Endothelial cell of umbilical vein (primary cell): ENCODE measurements at regions not wholly inside any gene's neighbourhood (a gene's known extent, or its start where the extent isn't known, plus 50 kb on each side); places are given as distances from the start of the nearest gene placed in this dataset.

Experiments
- BruUV-seq: library from RNA; stranded (reverse); fragments of 400-500 nt; replicated peaks from 2 replicates; lab custom pipeline; 2021; lab: Mats Ljungman, UMichigan
- CTCF ChIA-PET: fragments of 300-600, 350-600 bp; sonication (Branson Sonifier 250); formaldehyde crosslinking; loops from one replicate; lab custom pipeline; 2021; ENCODE audit warnings: antibody characterized with exemption, inconsistent platforms; lab: Charles Lee
- POLR2A ChIA-PET: fragments of 300-600, 350-600 bp; sonication (Branson Sonifier 250); formaldehyde crosslinking; loops from one replicate; lab custom pipeline; 2021; ENCODE audit warnings: antibody characterized with exemption, inconsistent platforms; lab: Charles Lee
- DNase-seq: peaks from one replicate; pipeline ENCODE4 v3.0.0-alpha.2; 2011; ENCODE audit warnings: low read depth, low spot score
- FAIRE-seq: peaks from 2 replicates; lab custom pipeline; 2011; peaks lifted over from hg19 to GRCh38; lab: Jason Lieb, UNC
- H2AFZ ChIP-seq: 2 replicates; pipeline ENCODE4 v1.6.0; 2012; ENCODE audit warnings: low read depth, low read length, control low read depth, inconsistent platforms
- H3K27ac ChIP-seq: 2 replicates; pipeline ENCODE4 v1.5.1; 2011; ENCODE audit warnings: low read depth, mild to moderate bottlenecking, control low read depth, low read length, moderate library complexity; ENCODE audit not compliant: insufficient read depth
- H3K27me3 ChIP-seq, 2 experiments: 2 replicates each; pipeline versions ENCODE4 v1.6.0 to v1.6.1; 2011; ENCODE audit warnings: low read length in 2 of 2, mixed read lengths in 1 of 2; ENCODE audit not compliant: control insufficient read depth in 2 of 2, insufficient read depth in 2 of 2
- H3K36me3 ChIP-seq, 2 experiments: 2 replicates in 1 of 2; 3 replicates in 1 of 2; pipeline ENCODE4 v1.5.1; 2011; ENCODE audit warnings: low read length in 2 of 2, mild to moderate bottlenecking in 1 of 2, moderate library complexity in 1 of 2; ENCODE audit not compliant: control insufficient read depth in 2 of 2, insufficient read depth in 2 of 2; ENCODE audit errors: extremely low read depth in 1 of 2
- H3K4me1 ChIP-seq: 3 replicates; pipeline ENCODE4 v1.5.1; 2011; ENCODE audit warnings: mild to moderate bottlenecking, low read length; ENCODE audit not compliant: control insufficient read depth, insufficient read depth; ENCODE audit errors: extremely low read depth
- H3K4me2 ChIP-seq: 2 replicates; pipeline ENCODE4 v1.6.1; 2011; ENCODE audit warnings: low read length, control low read depth, mixed read lengths; ENCODE audit not compliant: insufficient read depth
- H3K4me3 ChIP-seq, 3 experiments: fragments of 200-600 bp in 1 of 3; sonication (generic), shearing (Covaris generic) in 1 of 3; replicated peaks in 1 of 3; 2 replicates each; pipeline ENCODE4 v1.5.1; 2011 to 2016; ENCODE audit warnings: control low read depth in 3 of 3, low read length in 3 of 3, mild to moderate bottlenecking in 2 of 3, inconsistent platforms in 1 of 3, low read depth in 1 of 3, moderate library complexity in 1 of 3; ENCODE audit not compliant: insufficient read depth in 1 of 3
- H3K79me2 ChIP-seq: 2 replicates; pipeline ENCODE4 v1.6.0; 2012; ENCODE audit warnings: low read length, inconsistent platforms; ENCODE audit not compliant: control insufficient read depth, insufficient read depth
- H3K9ac ChIP-seq: replicated peaks from 2 replicates; pipeline ENCODE3; 2011; ENCODE audit warnings: low read length, control low read depth; ENCODE audit not compliant: insufficient read depth; ENCODE audit errors: extremely low read depth
- H3K9me1 ChIP-seq: replicated peaks from 3 replicates; pipeline ENCODE4 v1.6.0; 2011; ENCODE audit warnings: mild to moderate bottlenecking, low read length; ENCODE audit not compliant: control insufficient read depth, insufficient read depth; ENCODE audit errors: extremely low read depth
- H3K9me3 ChIP-seq: replicated peaks from 2 replicates; pipeline ENCODE4 v1.5.1; 2012; ENCODE audit warnings: low read length, inconsistent platforms; ENCODE audit not compliant: control insufficient read depth, insufficient read depth
- H4K20me1 ChIP-seq: replicated peaks from 2 replicates; pipeline ENCODE3; 2011; ENCODE audit warnings: mild to moderate bottlenecking, low read length; ENCODE audit not compliant: control insufficient read depth, insufficient read depth; ENCODE audit errors: extremely low read depth
- EZH2 ChIP-seq: IDR thresholded peaks from 2 replicates; pipeline ENCODE4 v1.6.1; 2012; ENCODE audit warnings: borderline replicate concordance, low read depth, mild to moderate bottlenecking, moderate library complexity, low read length, inconsistent platforms; ENCODE audit not compliant: severe bottlenecking
- FOS ChIP-seq: IDR thresholded peaks from 2 replicates; pipeline ENCODE4 v1.6.1; 2011; ENCODE audit warnings: mild to moderate bottlenecking, low read length, moderate library complexity, borderline replicate concordance; ENCODE audit not compliant: insufficient read depth
- GATA2 ChIP-seq: IDR thresholded peaks from 2 replicates; pipeline ENCODE4 v1.7.0; 2011; ENCODE audit warnings: low read depth, mild to moderate bottlenecking, moderate library complexity, mixed read lengths, low read length; ENCODE audit not compliant: insufficient read length, insufficient read depth
- MYC ChIP-seq: IDR thresholded peaks from one replicate; pipeline ENCODE4 v1.6.1; 2011; ENCODE audit warnings: mild to moderate bottlenecking, low read depth, low read length
- POLR2AphosphoS5 ChIP-seq: IDR thresholded peaks from 2 replicates; pipeline ENCODE4 v1.6.1; 2012; ENCODE audit warnings: low read depth, mild to moderate bottlenecking, control low read depth, low read length, moderate library complexity; ENCODE audit not compliant: insufficient read depth
- dilution Hi-C: fragments of 300-500 bp; cut with MboI; formaldehyde crosslinking; loops from one replicate; pipeline ENCODE4 v1.15.0; 2019; ENCODE audit warnings: low sequenced_read_pairs; ENCODE audit not compliant: extremely low pct_ligation_motif_present
- intact Hi-C: fragments of 100-400 bp; cut with micrococcal nuclease; formaldehyde crosslinking; loops from one replicate; pipeline ENCODE4 v1.10.0; 2022
- TF ChIP-seq, protein P1 (sequence below), 2 donors: IDR thresholded peaks; 1 replicate in 1 of 2; 2 replicates in 1 of 2; pipeline ENCODE4 v1.5.1; 2011; ENCODE audit warnings: low read length in 2 of 2, mild to moderate bottlenecking in 2 of 2, moderate library complexity in 2 of 2, control low read depth in 1 of 2, inconsistent platforms in 1 of 2, low read depth in 1 of 2; ENCODE audit not compliant: insufficient read depth in 1 of 2; ENCODE audit errors: extremely low read depth in 1 of 2
- TF ChIP-seq, protein P2 (sequence below): IDR thresholded peaks from 2 replicates; pipeline ENCODE4 v1.6.1; 2011; ENCODE audit not compliant: insufficient read depth, insufficient read length

DNA sequence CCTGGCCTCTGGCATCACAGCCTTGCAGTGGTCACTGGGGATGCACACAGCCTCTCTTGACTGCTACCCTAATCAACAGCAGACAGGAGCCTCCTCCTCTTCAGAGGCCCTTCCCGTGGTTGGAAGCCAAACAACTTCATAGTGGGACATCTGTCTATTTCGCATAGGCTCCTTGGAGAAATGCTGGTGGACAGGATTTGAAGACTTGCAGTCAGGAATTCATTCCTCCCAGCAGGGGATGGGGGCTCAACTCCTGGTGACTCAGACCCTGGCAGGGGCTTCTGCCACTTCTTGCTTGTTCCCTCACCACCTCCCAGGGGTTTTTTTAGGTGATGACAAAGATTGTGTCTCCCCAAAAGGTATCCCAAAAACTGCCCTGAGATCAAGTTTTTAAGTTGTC, 191.7 kb upstream of the CAMK1G start:
- Histone ChIP-seq H3K27ac (no peak overlapping the region), H3K9ac (no peak overlapping the region), H3K9me1 (no peaks in the 10 kb centered on the region), H3K4me2 (no peak overlapping the region), H4K20me1 (no peaks in the 10 kb centered on the region), H3K79me2 (no peaks in the 10 kb centered on the region), H3K27me3 (no peaks in the 10 kb centered on the region), H3K36me3 (no peaks in the 10 kb centered on the region), H2AFZ (no peak overlapping the region), H3K4me1 (no peaks in the 10 kb centered on the region), H3K4me3 (no peak overlapping the region), H3K9me3 (no peaks in the 10 kb centered on the region)
- intact Hi-C loops (no loop called here), dilution Hi-C loops (no loop called here)
- DNase-seq = no peak
- POLR2A ChIA-PET = no interaction called here
- BruUV-seq = no TSS peak
- FAIRE-seq = no peak
- TF ChIP-seq EZH2 = no peak
- no peak for TF ChIP-seq FOS
- TF ChIP-seq, protein P1, sequence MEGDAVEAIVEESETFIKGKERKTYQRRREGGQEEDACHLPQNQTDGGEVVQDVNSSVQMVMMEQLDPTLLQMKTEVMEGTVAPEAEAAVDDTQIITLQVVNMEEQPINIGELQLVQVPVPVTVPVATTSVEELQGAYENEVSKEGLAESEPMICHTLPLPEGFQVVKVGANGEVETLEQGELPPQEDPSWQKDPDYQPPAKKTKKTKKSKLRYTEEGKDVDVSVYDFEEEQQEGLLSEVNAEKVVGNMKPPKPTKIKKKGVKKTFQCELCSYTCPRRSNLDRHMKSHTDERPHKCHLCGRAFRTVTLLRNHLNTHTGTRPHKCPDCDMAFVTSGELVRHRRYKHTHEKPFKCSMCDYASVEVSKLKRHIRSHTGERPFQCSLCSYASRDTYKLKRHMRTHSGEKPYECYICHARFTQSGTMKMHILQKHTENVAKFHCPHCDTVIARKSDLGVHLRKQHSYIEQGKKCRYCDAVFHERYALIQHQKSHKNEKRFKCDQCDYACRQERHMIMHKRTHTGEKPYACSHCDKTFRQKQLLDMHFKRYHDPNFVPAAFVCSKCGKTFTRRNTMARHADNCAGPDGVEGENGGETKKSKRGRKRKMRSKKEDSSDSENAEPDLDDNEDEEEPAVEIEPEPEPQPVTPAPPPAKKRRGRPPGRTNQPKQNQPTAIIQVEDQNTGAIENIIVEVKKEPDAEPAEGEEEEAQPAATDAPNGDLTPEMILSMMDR (IDR thresholded peaks at IDR 0.05; ENCODE audit: extremely low read depth in 1 of 2, insufficient read depth in 1 of 2, low read depth in 1 of 2, low read length in 2 of 2) = no peak
- TF ChIP-seq MYC = no peak
- no peak for TF ChIP-seq GATA2
- TF ChIP-seq, protein P2, sequence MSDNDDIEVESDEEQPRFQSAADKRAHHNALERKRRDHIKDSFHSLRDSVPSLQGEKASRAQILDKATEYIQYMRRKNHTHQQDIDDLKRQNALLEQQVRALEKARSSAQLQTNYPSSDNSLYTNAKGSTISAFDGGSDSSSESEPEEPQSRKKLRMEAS = no peak
- TF ChIP-seq POLR2AphosphoS5 = no peak
- CTCF ChIA-PET = no interaction called here
